ENCODE measurements at regions not wholly inside any gene's neighbourhood (a gene's known extent, or its start where the extent isn't known, plus 50 kb on each side); places are given as distances from the start of the nearest gene placed in this dataset.

DNA sequence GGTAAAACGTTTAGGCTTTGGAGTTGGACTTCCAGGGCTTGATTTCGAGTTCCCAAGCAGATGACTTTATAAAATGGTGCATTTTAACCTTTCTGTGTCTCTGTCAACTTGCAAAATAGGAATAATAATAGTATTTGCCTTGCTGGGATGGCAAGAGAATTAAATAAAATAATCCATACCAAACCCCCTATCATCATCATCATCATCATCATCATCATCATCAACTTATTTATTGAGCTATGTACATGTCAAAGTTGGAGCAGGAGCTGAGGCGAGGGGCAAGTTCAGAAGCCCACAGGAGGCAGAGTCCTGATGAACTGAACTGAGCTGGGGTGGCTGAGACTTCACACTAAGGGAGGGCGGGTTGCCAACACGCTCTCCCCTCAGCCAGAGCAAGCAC lies 51.7 kb upstream of the KCNMA1 start:
- no peaks in the 10 kb centered on the region for H3K4me1 Mint-ChIP-seq
- no peak for DNase-seq
- H3K4me3 ChIP-seq (ENCODE audit: low read length), result no peak overlapping the region
- no peak overlapping the region for H3K27ac ChIP-seq (ENCODE audit: low read depth, low read length)
- CTCF ChIA-PET, result no interaction called here
- H3K9me3 Mint-ChIP-seq, result no peaks in the 10 kb centered on the region
- no peak overlapping the region for H3K4me3 Mint-ChIP-seq
- no peaks in the 10 kb centered on the region for H3K27me3 ChIP-seq (ENCODE audit: insufficient read depth, low read length, poor library complexity, severe bottlenecking)
- no peaks in the 10 kb centered on the region for H3K4me1 ChIP-seq (ENCODE audit: insufficient read depth, low read length)
- H3K36me3 ChIP-seq (ENCODE audit: insufficient read depth, low read length), result no peaks in the 10 kb centered on the region
- H3K27ac Mint-ChIP-seq, result no peak overlapping the region
- H3K9me3 ChIP-seq (ENCODE audit: low read length), result no peaks in the 10 kb centered on the region
- POLR2A ChIA-PET, result no interaction called here
- no peaks in the 10 kb centered on the region for H3K36me3 Mint-ChIP-seq
- peaks cover 18 to 29% of the 10 kb centered on the region in 2 donors for H3K27me3 Mint-ChIP-seq

DNA sequence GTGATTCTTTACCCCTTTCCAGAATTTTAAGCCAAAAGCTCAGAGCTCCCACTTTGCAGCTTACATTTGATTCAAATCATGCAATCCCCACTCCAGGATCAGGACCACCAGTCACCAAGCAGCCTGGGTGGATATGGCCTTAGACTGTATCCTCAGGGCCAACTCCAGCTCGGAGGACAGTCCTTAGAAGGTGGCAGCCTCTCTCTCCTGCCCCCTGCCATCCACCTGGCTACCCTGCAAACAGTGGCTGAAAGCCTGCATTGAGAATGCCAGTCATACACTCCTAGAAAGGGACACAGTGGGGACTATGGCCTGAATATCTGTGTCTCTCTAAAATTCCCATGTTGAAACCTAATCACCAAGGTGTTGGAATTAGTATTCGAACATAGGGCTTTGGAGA lies 50.0 kb upstream of the KCNMA1 start:
- CTCF ChIA-PET, result no interaction called here
- POLR2A ChIA-PET, result no interaction called here
- DNase-seq, result no peak

More for the DNA sequence above, 50.0 kb upstream of the KCNMA1 start:
- Mint-ChIP-seq H3K4me1 (no peaks in the 10 kb centered on the region), H3K27ac (no peak overlapping the region), H3K4me3 (no peak overlapping the region), H3K27me3 (peaks cover 14 to 36% of the 10 kb centered on the region in 2 donors), H3K9me3 (no peaks in the 10 kb centered on the region), H3K36me3 (no peaks in the 10 kb centered on the region)
- Histone ChIP-seq H3K4me1 (ENCODE audit: insufficient read depth, low read length) (no peaks in the 10 kb centered on the region), H3K36me3 (ENCODE audit: insufficient read depth, low read length) (no peaks in the 10 kb centered on the region), H3K4me3 (ENCODE audit: low read length) (no peak overlapping the region), H3K9me3 (ENCODE audit: low read length) (no peaks in the 10 kb centered on the region), H3K27me3 (ENCODE audit: insufficient read depth, low read length, poor library complexity, severe bottlenecking) (no peaks in the 10 kb centered on the region), H3K27ac (ENCODE audit: low read depth, low read length) (no peak overlapping the region)

Data from CD8-positive, alpha-beta memory T cell (primary cell).